ENCODE measurements at regions not wholly inside any gene's neighbourhood (a gene's known extent, or its start where the extent isn't known, plus 50 kb on each side); places are given as distances from the start of the nearest gene placed in this dataset.

DNA sequence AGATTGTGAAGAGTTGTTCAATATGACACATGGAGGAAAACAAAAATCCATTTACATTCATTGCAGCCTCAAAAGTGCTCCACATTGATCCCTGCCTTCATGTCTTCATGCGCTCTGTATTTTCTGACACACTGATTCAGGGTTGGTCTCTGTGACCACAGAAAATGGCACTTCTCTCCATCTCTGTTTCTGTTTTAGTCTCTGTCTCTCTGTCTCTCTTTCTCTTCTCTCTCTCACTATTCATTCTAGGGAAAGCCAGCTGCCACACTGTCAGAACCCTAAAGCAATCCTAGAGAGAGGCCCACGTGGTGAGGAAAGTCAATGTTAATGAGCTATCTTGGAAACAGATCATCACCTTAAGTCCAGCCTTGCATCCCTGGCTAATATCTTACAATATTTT lies 2238.4 kb downstream of the PCDH7 start:
- no peak for DNase-seq (ENCODE audit: extremely low read depth, low read depth)
- no peak overlapping the region for H3K4me3 ChIP-seq (replicated peaks; ENCODE audit: low read depth, low read length)
- no peak for TF ChIP-seq CTCF (IDR thresholded peaks at IDR 0.05; ENCODE audit: low read depth, low read length, missing control alignments)

- no peak for TF ChIP-seq CTCF (IDR thresholded peaks at IDR 0.05; ENCODE audit: low read depth, low read length, missing control alignments)
- H3K4me3 ChIP-seq (replicated peaks; ENCODE audit: low read depth, low read length) = no peak overlapping the region
- DNase-seq (ENCODE audit: extremely low read depth, low read depth) = no peak
Observed at GRCh38 chr4:32962100-32962499, 2241.9 kb downstream of the PCDH7 start.

DNA sequence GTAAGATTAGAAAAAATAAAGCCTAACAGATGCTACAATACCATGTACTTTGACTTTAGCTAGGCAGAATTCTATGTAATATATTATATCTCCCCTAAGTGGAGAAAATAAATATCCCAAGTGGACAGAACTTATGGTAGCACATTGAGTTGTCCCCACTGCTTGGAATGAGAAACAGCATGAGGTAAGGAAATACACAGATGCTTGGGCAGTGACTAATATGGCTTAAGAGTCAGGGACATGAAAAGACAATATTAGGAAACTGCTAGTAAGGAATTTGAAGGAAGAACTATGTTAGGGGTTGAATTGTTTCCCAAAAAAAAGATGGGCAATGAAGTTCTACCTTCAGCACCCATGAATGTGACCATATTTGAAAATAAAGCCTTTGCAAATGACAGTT lies 2265.1 kb downstream of the PCDH7 start:
- H3K4me3 ChIP-seq (replicated peaks; ENCODE audit: low read depth, low read length) = no peak overlapping the region
- peak; percentile 2 for DNase-seq (ENCODE audit: extremely low read depth, low read depth)
- no peak for TF ChIP-seq CTCF (IDR thresholded peaks at IDR 0.05; ENCODE audit: low read depth, low read length, missing control alignments)

- DNase-seq (ENCODE audit: extremely low read depth, low read depth) = no peak
- no peak overlapping the region for H3K4me3 ChIP-seq (replicated peaks; ENCODE audit: low read depth, low read length)
- TF ChIP-seq CTCF (IDR thresholded peaks at IDR 0.05; ENCODE audit: low read depth, low read length, missing control alignments) = no peak
Observed at GRCh38 chr4:32986236-32986635, 2266.1 kb downstream of the PCDH7 start.

GRCh38 chr4:32987111-32987510 lies 2266.9 kb downstream of the PCDH7 start:
- no peak for TF ChIP-seq CTCF (IDR thresholded peaks at IDR 0.05; ENCODE audit: low read depth, low read length, missing control alignments)
- H3K4me3 ChIP-seq (replicated peaks; ENCODE audit: low read depth, low read length) = no peak overlapping the region
- DNase-seq (ENCODE audit: extremely low read depth, low read depth) = no peak

- no peak overlapping the region for H3K4me3 ChIP-seq (replicated peaks; ENCODE audit: low read depth, low read length)
- no peak for DNase-seq (ENCODE audit: extremely low read depth, low read depth)
- TF ChIP-seq CTCF (IDR thresholded peaks at IDR 0.05; ENCODE audit: low read depth, low read length, missing control alignments) = no peak
Observed at GRCh38 chr4:32988165-32988811, 2268.1 kb downstream of the PCDH7 start.

- no peak for DNase-seq (ENCODE audit: extremely low read depth, low read depth)
- no peak overlapping the region for H3K4me3 ChIP-seq (replicated peaks; ENCODE audit: low read depth, low read length)
- TF ChIP-seq CTCF (IDR thresholded peaks at IDR 0.05; ENCODE audit: low read depth, low read length, missing control alignments) = no peak
Observed at GRCh38 chr4:32991663-32992062, 2271.5 kb downstream of the PCDH7 start.

Measured in HFF-Myc (cell line).